22Rv1 (cell line): ENCODE measurements at regions not wholly inside any gene's neighbourhood (a gene's known extent, or its start where the extent isn't known, plus 50 kb on each side); places are given as distances from the start of the nearest gene placed in this dataset.

Experiments
- ZFX ChIP-seq: fragments of 450-650 bp; IDR thresholded peaks from 2 replicates; pipeline ENCODE4 v1.6.1; 2017; ENCODE audit warnings: antibody characterized with exemption, borderline replicate concordance
- TF ChIP-seq, protein P1 (sequence below): fragments of 450-650 bp; IDR thresholded peaks from 2 replicates; pipeline ENCODE4 v1.5.1; 2017; ENCODE audit warnings: mild to moderate bottlenecking

DNA sequence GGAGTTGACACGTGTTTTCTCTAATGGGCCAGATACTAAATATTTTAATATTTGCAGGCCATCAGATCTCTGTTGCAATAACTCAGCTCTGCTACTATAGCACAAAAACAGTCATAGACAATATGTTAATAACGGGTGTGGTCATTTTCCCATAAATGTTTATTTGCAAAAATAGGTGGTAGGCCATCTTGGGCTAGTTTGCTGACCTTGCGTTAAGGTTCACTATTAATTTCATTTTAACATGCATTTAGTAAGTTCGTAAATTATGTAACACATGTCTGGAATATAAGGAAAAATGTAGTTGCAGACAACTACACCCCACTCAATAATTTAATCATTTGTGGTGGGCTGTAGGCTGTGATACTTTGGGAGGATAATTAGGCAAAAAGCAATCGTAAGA, 577.8 kb downstream of the PKHD1 start:
- TF ChIP-seq, protein P1, sequence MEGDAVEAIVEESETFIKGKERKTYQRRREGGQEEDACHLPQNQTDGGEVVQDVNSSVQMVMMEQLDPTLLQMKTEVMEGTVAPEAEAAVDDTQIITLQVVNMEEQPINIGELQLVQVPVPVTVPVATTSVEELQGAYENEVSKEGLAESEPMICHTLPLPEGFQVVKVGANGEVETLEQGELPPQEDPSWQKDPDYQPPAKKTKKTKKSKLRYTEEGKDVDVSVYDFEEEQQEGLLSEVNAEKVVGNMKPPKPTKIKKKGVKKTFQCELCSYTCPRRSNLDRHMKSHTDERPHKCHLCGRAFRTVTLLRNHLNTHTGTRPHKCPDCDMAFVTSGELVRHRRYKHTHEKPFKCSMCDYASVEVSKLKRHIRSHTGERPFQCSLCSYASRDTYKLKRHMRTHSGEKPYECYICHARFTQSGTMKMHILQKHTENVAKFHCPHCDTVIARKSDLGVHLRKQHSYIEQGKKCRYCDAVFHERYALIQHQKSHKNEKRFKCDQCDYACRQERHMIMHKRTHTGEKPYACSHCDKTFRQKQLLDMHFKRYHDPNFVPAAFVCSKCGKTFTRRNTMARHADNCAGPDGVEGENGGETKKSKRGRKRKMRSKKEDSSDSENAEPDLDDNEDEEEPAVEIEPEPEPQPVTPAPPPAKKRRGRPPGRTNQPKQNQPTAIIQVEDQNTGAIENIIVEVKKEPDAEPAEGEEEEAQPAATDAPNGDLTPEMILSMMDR, result no peak
- no peak for TF ChIP-seq ZFX
